Vagina (tissue), 2 donors: ENCODE measurements at regions not wholly inside any gene's neighbourhood (a gene's known extent, or its start where the extent isn't known, plus 50 kb on each side); places are given as distances from the start of the nearest gene placed in this dataset.

Experiments used
- CTCF ChIP-seq, 3 experiments: fragments of 450-650 bp in 2 of 3; fragments of 200-600 bp in 1 of 3; sonication (generic) in 1 of 3; IDR thresholded peaks; one replicate each; pipeline ENCODE4 v1.5.1; 2017 to 2019; ENCODE audit warnings: antibody characterized with exemption in 3 of 3, mild to moderate bottlenecking in 2 of 3, moderate library complexity in 2 of 3
- POLR2AphosphoS5 ChIP-seq, 2 donors: sonication (generic); formaldehyde crosslinking; IDR thresholded peaks; one replicate each; pipeline ENCODE4 v1.9.0; 2017; ENCODE audit warnings: antibody characterized with exemption in 2 of 2, mild to moderate bottlenecking in 2 of 2, low read depth in 1 of 2; ENCODE audit not compliant: insufficient read depth in 1 of 2

- no peak for TF ChIP-seq CTCF (IDR thresholded peaks at IDR 0.05)
- no peak for TF ChIP-seq POLR2AphosphoS5 (IDR thresholded peaks at IDR 0.05; ENCODE audit: insufficient read depth in 1 of 2, low read depth in 1 of 2)
Observed at GRCh38 chr1:119253366-119253765, 112.9 kb upstream of the WARS2 start.
